DMS153 treated with DMSO at 0.1 percent for 48 hours (cell line): ENCODE measurements at regions not wholly inside any gene's neighbourhood (a gene's known extent, or its start where the extent isn't known, plus 50 kb on each side); places are given as distances from the start of the nearest gene placed in this dataset.

Experiments used
- DNase-seq: peaks from one replicate; lab custom pipeline; 2025; ENCODE audit not compliant: unreplicated experiment; lab: John Stamatoyannopoulos, UW

- no peak for DNase-seq
Observed at GRCh38 chr11:104286129-104286528, 122.2 kb upstream of the PDGFD start.

- DNase-seq = no peak
Observed at GRCh38 chr11:104279587-104279986, 115.6 kb upstream of the PDGFD start.

- DNase-seq = no peak
Observed at GRCh38 chr11:104275992-104276391, 112.0 kb upstream of the PDGFD start.

- no peak for DNase-seq
Observed at GRCh38 chr11:104260456-104260855, 96.5 kb upstream of the PDGFD start.

GRCh38 chr11:104259121-104259610 lies 95.2 kb upstream of the PDGFD start:
- DNase-seq = no peak

- DNase-seq = no peak
Observed at GRCh38 chr11:104256525-104256924, 92.6 kb upstream of the PDGFD start.

- no peak for DNase-seq
Observed at GRCh38 chr11:104254347-104254746, 90.4 kb upstream of the PDGFD start.

GRCh38 chr11:104246590-104246989 lies 82.6 kb upstream of the PDGFD start:
- no peak for DNase-seq

- DNase-seq = no peak
Observed at GRCh38 chr11:104238916-104239315, 75.0 kb upstream of the PDGFD start.

- DNase-seq = no peak
Observed at GRCh38 chr11:104225047-104225446, 61.1 kb upstream of the PDGFD start.

GRCh38 chr11:104222464-104222863 lies 58.5 kb upstream of the PDGFD start:
- DNase-seq = no peak

- DNase-seq = no peak
Observed at GRCh38 chr11:104221455-104221854, 57.5 kb upstream of the PDGFD start.

GRCh38 chr11:104219096-104219495 lies 55.1 kb upstream of the PDGFD start:
- no peak for DNase-seq

GRCh38 chr11:104214517-104214916 lies 50.6 kb upstream of the PDGFD start:
- no peak for DNase-seq
